CD14-positive monocyte (primary cell): ENCODE measurements at regions not wholly inside any gene's neighbourhood (a gene's known extent, or its start where the extent isn't known, plus 50 kb on each side); places are given as distances from the start of the nearest gene placed in this dataset.

ENCODE experiments used
- DNase-seq, 3 donors: peaks; one replicate each; pipeline ENCODE4 v3.0.0-alpha.2; 2011 to 2022
- H2AFZ ChIP-seq: 2 replicates; pipeline ENCODE4 v1.6.0; 2012; ENCODE audit warnings: mild to moderate bottlenecking, low read depth, low read length, inconsistent platforms; ENCODE audit not compliant: insufficient read depth, poor library complexity, severe bottlenecking
- H3K27ac ChIP-seq, 2 donors: 1 replicate in 1 of 2; 2 replicates in 1 of 2; pipeline ENCODE4 v1.5.1; 2012 to 2013; ENCODE audit warnings: low read length in 2 of 2, control low read depth in 1 of 2, inconsistent platforms in 1 of 2, low read depth in 1 of 2, mild to moderate bottlenecking in 1 of 2
- H3K27me3 ChIP-seq, 2 donors: one replicate each; pipeline versions ENCODE4 v1.6.0 to v1.6.1; 2011 to 2013; ENCODE audit warnings: low read length in 2 of 2; ENCODE audit not compliant: control insufficient read depth in 2 of 2, insufficient read depth in 2 of 2
- H3K36me3 ChIP-seq, 2 donors: replicated peaks in 1 of 2; 1 replicate in 1 of 2; 2 replicates in 1 of 2; pipeline versions ENCODE4 v1.5.1 to v1.6.1; 2012 to 2013; ENCODE audit warnings: low read length in 2 of 2, control low read depth in 1 of 2, inconsistent platforms in 1 of 2, mild to moderate bottlenecking in 1 of 2; ENCODE audit not compliant: insufficient read depth in 2 of 2, control insufficient read depth in 1 of 2
- H3K4me1 ChIP-seq, 2 donors: 1 replicate in 1 of 2; 2 replicates in 1 of 2; pipeline versions ENCODE4 v1.5.1 to v1.6.1; 2012 to 2013; ENCODE audit warnings: low read length in 2 of 2, control low read depth in 1 of 2, inconsistent platforms in 1 of 2, mild to moderate bottlenecking in 1 of 2, moderate library complexity in 1 of 2; ENCODE audit not compliant: insufficient read depth in 2 of 2, control insufficient read depth in 1 of 2
- H3K4me2 ChIP-seq: replicated peaks from 2 replicates; pipeline ENCODE3; 2012; ENCODE audit warnings: low read length, moderate library complexity, mild to moderate bottlenecking; ENCODE audit not compliant: poor library complexity, severe bottlenecking; ENCODE audit errors: extremely low read depth
- H3K4me3 ChIP-seq, 3 experiments: fragments of 200-600 bp in 1 of 3; sonication (generic) in 1 of 3; replicated peaks in 1 of 3; 1 replicate in 2 of 3; 2 replicates in 1 of 3; pipeline ENCODE4 v1.5.1; 2011 to 2013; ENCODE audit warnings: low read length in 3 of 3, mild to moderate bottlenecking in 3 of 3, control low read depth in 2 of 3, low read depth in 2 of 3, inconsistent platforms in 1 of 3, moderate library complexity in 1 of 3
- H3K79me2 ChIP-seq: 2 replicates; pipeline ENCODE4 v1.6.0; 2012; ENCODE audit warnings: mild to moderate bottlenecking, control low read depth, inconsistent platforms, low read length, moderate library complexity; ENCODE audit not compliant: insufficient read depth
- H3K9ac ChIP-seq: 2 replicates; pipeline ENCODE4 v1.6.0; 2017; ENCODE audit warnings: low read length, mild to moderate bottlenecking; ENCODE audit not compliant: insufficient read depth, poor library complexity, severe bottlenecking
- H3K9me3 ChIP-seq, 2 donors: replicated peaks in 1 of 2; 1 replicate in 1 of 2; 2 replicates in 1 of 2; pipeline versions ENCODE4 v1.5.1 to v1.6.1; 2012 to 2013; ENCODE audit warnings: low read length in 2 of 2, control low read depth in 1 of 2; ENCODE audit not compliant: control insufficient read depth in 1 of 2, insufficient read depth in 1 of 2
- H4K20me1 ChIP-seq: 2 replicates; pipeline ENCODE4 v1.6.0; 2012; ENCODE audit warnings: mild to moderate bottlenecking, low read length, control low read depth, moderate library complexity; ENCODE audit not compliant: insufficient read depth
- H3K27ac Mint-ChIP-seq, 7 donors: one replicate each; pipeline ENCODE4 v1.8.0; 2020; ENCODE audit warnings: mild to moderate bottlenecking in 7 of 7, mixed read lengths in 7 of 7, moderate library complexity in 6 of 7, inconsistent platforms in 2 of 7
- H3K27me3 Mint-ChIP-seq, 3 donors: one replicate each; pipeline ENCODE4 v1.8.0; 2021 to 2022; ENCODE audit warnings: low read depth in 3 of 3, mild to moderate bottlenecking in 3 of 3, mixed read lengths in 3 of 3, moderate library complexity in 3 of 3, inconsistent platforms in 1 of 3
- H3K36me3 Mint-ChIP-seq, 2 donors: one replicate each; pipeline ENCODE4 v1.8.0; 2020; ENCODE audit warnings: mixed read lengths in 2 of 2, inconsistent platforms in 1 of 2, mild to moderate bottlenecking in 1 of 2
- H3K4me1 Mint-ChIP-seq: one replicate; pipeline ENCODE4 v1.8.0; 2020; ENCODE audit warnings: mild to moderate bottlenecking, mixed read lengths
- H3K4me3 Mint-ChIP-seq, 2 donors: one replicate each; pipeline ENCODE4 v1.8.0; 2020; ENCODE audit warnings: mild to moderate bottlenecking in 2 of 2, mixed read lengths in 2 of 2, moderate library complexity in 1 of 2
- H3K9me3 Mint-ChIP-seq, 7 donors: one replicate each; pipeline ENCODE4 v1.8.0; 2020 to 2022; ENCODE audit warnings: mixed read lengths in 7 of 7, mild to moderate bottlenecking in 6 of 7, moderate library complexity in 6 of 7, inconsistent platforms in 2 of 7
- CTCF ChIP-seq: fragments of 200-600 bp; IDR thresholded peaks from one replicate; pipeline ENCODE4 v1.8.0; 2022; ENCODE audit warnings: antibody characterized with exemption, mild to moderate bottlenecking
- WGBS: methylation state at CpG from one replicate; pipeline ENCODE4 v1.1.5; 2013; ENCODE audit warnings: missing lambda C conversion rate; ENCODE audit not compliant: insufficient coverage; 5-methylcytosine and 5-hydroxymethylcytosine counted together
- intact Hi-C, 2 donors: fragments of 100-400 bp; cut with micrococcal nuclease; formaldehyde crosslinking; loops; one replicate each; pipeline versions ENCODE4 v1.15.0 to v1.15.1; 2023

GRCh38 chr6:87791029-87791428, 89.0 kb upstream of the AKIRIN2 start:
- no peak for DNase-seq
- Mint-ChIP-seq H3K4me1 (peaks cover 38% of the 10 kb centered on the region), H3K27ac (peak overlapping the region; percentile 81 to 99 (median 89)), H3K36me3 (no peaks in the 10 kb centered on the region), H3K27me3 (no peaks in the 10 kb centered on the region), H3K9me3 (no peaks in the 10 kb centered on the region), H3K4me3 (no peak overlapping the region)
- intact Hi-C loops: no loop called here
- H3K4me1 ChIP-seq: peaks cover 32 to 46% of the 10 kb centered on the region in 2 donors
- no peaks in the 10 kb centered on the region for H3K36me3 ChIP-seq
- no peaks in the 10 kb centered on the region for H4K20me1 ChIP-seq
- H3K9ac ChIP-seq: no peak overlapping the region
- H3K4me2 ChIP-seq: no peak overlapping the region
- no peak overlapping the region for H3K4me3 ChIP-seq
- no peak overlapping the region for H2AFZ ChIP-seq
- H3K79me2 ChIP-seq: no peaks in the 10 kb centered on the region
- TF ChIP-seq CTCF: no peak
- no peaks in the 10 kb centered on the region for H3K9me3 ChIP-seq
- H3K27me3 ChIP-seq: no peaks in the 10 kb centered on the region
- H3K27ac ChIP-seq: peak overlapping the region in 1 of 2 donors; percentile 69

GRCh38 chr6:87789900-87790290, 87.9 kb upstream of the AKIRIN2 start:
- Mint-ChIP-seq H3K36me3 (no peaks in the 10 kb centered on the region), H3K9me3 (no peaks in the 10 kb centered on the region), H3K4me3 (peak overlapping the region in 1 of 2 donors; percentile 55), H3K4me1 (peaks cover 33% of the 10 kb centered on the region), H3K27ac (peak overlapping the region; percentile 96 to 100 (median 99)), H3K27me3 (no peaks in the 10 kb centered on the region)
- DNase-seq: no peak
- H2AFZ ChIP-seq: no peak overlapping the region
- H3K9ac ChIP-seq: no peak overlapping the region
- peak overlapping the region; percentile 89 to 91 for H3K27ac ChIP-seq
- WGBS: no CpG with 5 or more reads among the region's 3 CpGs
- no peaks in the 10 kb centered on the region for H3K79me2 ChIP-seq
- intact Hi-C loops: no loop called here
- H3K27me3 ChIP-seq: no peaks in the 10 kb centered on the region
- H3K4me1 ChIP-seq: peaks cover 32 to 37% of the 10 kb centered on the region in 2 donors
- peak overlapping the region; percentile 77 for H3K4me2 ChIP-seq
- no peaks in the 10 kb centered on the region for H4K20me1 ChIP-seq
- no peak for TF ChIP-seq CTCF
- H3K9me3 ChIP-seq: no peaks in the 10 kb centered on the region
- H3K4me3 ChIP-seq: peak overlapping the region in 1 of 3 experiments; percentile 69
- no peaks in the 10 kb centered on the region for H3K36me3 ChIP-seq
